ENCODE measurements at regions not wholly inside any gene's neighbourhood (a gene's known extent, or its start where the extent isn't known, plus 50 kb on each side); places are given as distances from the start of the nearest gene placed in this dataset.

DNA sequence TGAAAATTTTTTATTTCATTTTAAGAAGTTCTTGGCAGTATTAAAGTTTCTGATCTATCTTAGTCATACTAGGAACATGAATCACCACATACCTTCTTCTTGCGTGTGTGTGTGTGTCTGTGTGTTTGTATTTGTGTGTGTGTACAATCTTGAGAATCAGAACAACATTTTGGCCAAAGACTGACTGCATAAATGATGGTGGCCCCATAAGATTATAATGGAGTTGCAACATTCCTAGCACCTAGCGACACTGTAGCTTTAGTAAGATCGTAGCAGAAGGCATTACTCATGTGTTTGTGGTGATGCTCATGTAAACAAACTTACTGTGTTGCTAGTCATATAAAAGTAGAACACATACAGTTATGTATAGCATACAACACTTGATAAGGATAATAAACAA is 205.4 kb downstream of the FAM76B start:
- DNase-seq (ENCODE audit: low read depth) = no peak

GRCh38 chr11:95577716-95578460 is 211.7 kb downstream of the FAM76B start:
- DNase-seq (ENCODE audit: low read depth) = no peak

- no peak for DNase-seq (ENCODE audit: low read depth)
These were observed 213.3 kb downstream of the FAM76B start for GRCh38 chr11:95576146-95576845.

DNA sequence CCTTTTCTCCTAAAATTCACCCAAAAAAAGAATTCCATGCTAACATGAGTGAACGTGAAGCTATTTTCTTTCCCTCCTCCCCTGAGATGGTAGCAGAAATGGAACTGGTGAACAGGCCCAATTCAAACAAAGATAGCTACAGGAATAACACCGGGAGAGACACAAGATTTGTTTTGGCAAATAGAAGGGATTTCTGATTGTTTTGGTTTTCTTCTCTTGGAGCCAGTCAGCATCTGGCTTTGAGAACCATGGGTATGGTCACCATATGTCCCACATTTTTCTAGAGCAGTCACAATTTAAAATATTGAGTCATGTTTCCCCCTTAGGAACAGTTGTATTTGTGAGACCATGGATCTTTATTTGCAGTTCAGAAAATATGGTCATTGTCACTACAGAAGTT is 214.1 kb downstream of the FAM76B start:
- DNase-seq (ENCODE audit: low read depth) = no peak

DNA sequence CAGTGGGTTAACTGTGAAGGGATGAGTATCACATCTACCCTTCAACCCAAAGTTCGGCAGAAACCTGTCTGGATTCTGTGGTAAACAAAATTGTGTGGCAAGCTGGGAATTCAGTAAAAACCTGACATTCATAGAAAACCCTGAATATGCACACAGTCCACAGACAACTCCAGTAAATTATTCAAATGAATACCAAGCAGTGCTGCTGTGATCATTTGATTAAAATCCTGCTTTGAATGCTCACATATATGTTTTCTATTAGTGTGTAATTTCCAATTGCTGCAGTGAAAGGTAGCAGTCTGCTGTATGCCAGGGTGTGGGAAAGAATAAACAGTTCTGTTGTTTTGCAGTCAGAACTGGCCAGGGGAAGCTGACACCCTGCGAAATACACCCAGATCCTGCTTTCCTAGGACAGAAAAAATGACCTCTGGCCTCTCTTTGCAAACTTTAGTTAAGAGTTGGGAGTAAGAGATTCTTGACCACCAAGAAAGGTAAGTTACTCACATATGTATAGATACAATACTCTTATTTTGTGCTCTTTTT is 217.8 kb downstream of the FAM76B start:
- no peak for DNase-seq (ENCODE audit: low read depth)

GRCh38 chr11:95570845-95571244 is 218.7 kb downstream of the FAM76B start:
- no peak for DNase-seq (ENCODE audit: low read depth)

DNA sequence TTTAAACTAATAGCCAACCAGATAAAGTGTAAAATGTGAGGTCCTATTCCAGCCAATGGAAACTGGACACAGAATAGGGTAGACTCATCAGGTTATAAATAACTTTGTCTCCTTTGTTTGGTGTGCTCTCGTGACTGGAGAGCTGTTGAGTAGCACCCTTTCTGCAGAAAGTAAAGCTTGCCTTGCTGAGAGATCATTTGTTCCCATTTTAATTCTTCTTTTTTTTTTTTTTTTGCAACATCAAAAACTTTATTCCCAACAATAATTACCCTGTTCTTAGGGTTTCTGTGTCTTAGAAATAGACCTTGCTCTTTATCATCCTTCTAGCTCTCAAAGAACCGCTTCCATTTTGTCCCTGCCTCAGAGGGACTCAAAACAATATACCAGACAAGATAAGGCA is 220.4 kb downstream of the FAM76B start:
- no peak for DNase-seq (ENCODE audit: low read depth)

GRCh38 chr11:95568281-95568680 is 221.3 kb downstream of the FAM76B start:
- DNase-seq (ENCODE audit: low read depth) = no peak

- no peak for DNase-seq (ENCODE audit: low read depth)
These were observed 221.9 kb downstream of the FAM76B start for GRCh38 chr11:95567685-95568084.

- no peak for DNase-seq (ENCODE audit: low read depth)
These were observed 223.4 kb downstream of the FAM76B start for GRCh38 chr11:95566211-95566610.

GRCh38 chr11:95565724-95566141 is 223.8 kb downstream of the FAM76B start:
- no peak for DNase-seq (ENCODE audit: low read depth)

DNA sequence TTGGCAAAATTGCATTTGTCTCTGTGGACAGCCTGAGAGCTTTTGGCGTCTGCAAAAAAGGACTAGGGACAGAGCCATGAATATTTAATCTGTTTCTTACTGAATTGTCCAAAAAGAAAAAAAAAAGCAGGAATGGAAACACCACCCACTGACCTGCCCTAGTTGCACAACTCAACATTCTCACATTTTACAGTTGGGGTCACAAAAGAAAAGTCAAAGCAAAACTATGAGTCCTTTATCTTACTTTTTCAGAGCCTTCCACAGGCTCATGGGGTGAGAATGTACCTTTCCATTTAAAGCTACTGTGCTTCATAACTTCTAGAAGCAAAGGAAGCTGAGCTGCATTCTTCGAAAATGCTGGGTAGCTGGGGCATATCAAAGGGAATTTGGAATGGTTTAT is 225.7 kb downstream of the FAM76B start:
- no peak for DNase-seq (ENCODE audit: low read depth)

GRCh38 chr11:95563173-95563572 is 226.4 kb downstream of the FAM76B start:
- no peak for DNase-seq (ENCODE audit: low read depth)

GRCh38 chr11:95562196-95562921 is 227.2 kb downstream of the FAM76B start:
- DNase-seq (ENCODE audit: low read depth) = no peak

- DNase-seq (ENCODE audit: low read depth) = no peak
These were observed 229.7 kb downstream of the FAM76B start for GRCh38 chr11:95559899-95560298.

GRCh38 chr11:95557376-95557775 is 232.2 kb downstream of the FAM76B start:
- no peak for DNase-seq (ENCODE audit: low read depth)

DNA sequence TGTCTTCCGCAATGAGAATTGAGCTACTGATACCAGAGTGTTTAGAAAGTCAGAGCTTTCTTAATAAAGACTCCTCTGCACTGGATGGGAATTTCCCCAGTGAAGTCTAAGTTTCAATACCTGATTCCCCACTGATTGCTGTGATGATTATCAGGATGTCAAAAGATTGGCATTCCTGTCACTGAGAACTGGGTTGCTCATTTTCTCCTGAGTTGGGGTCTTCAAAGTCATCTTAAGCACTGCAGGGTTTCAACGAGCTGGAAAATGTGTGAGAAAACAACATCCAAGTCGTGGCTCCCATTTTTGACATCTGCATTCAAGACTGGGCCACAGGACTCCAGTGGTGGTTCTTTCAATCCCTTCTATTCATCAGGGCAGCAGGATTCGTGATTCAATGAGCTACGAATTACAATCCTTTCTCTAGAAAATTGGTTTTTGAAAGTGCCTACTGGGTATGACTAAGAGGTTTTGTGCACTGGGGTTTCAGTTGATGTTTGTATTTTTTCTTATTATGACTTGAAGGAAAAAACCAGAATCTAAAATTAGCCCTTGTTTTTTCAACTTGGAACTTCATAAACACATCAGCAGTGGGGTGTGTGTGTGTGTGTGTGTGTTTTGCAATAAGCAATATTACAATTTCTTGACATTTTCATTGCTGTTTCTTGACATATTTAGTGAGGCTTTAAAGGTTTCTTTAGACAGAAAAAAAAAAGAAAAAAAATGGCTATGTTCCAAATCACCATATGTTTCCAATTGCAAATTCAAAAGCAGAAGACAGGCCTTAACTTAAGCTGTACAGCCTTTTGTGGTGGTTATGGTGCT is 233.0 kb downstream of the FAM76B start:
- DNase-seq (ENCODE audit: low read depth) = no peak

GRCh38 chr11:95556011-95556341 is 233.6 kb downstream of the FAM76B start:
- DNase-seq (ENCODE audit: low read depth) = no peak

DNA sequence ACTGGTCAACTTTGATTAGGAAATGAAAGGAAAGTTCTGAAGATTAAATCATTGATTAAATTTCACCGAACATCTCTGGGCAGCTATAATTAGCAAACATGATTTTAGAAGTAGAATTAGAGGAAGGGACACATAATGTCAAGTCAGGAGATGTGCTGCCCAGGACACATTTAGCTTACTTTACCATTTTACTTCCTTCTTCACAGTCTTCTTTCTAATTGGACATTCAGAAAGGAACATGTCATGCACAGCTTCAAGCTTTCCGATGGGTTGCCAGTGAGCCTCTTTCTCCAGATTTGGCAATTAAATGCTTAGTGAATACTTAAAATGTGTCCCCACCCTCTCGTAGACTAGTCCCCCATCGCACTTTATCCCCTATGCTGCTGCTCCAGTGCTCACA is 234.7 kb downstream of the FAM76B start:
- DNase-seq (ENCODE audit: low read depth) = no peak

- DNase-seq (ENCODE audit: low read depth) = no peak
These were observed 240.3 kb downstream of the FAM76B start for GRCh38 chr11:95549301-95549700.

DNA sequence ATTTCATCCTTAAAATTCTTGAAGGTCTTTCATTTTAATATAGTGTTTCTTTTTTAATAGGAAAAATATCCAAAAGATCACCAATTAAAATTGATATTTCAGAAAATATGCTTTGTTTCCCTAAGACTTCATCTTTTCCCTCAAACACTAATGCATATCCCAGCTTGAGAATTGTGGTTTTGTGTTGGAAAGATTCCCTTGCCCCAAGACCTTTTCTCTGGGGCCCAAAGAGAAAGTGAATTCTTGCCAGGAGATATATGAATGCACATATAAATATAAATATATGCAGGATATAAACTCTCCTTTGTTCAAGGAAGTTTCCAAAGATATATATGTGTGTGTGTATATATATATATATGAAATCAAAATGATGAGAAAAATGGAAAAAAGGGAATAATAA is 241.2 kb downstream of the FAM76B start:
- DNase-seq (ENCODE audit: low read depth) = no peak

DNA sequence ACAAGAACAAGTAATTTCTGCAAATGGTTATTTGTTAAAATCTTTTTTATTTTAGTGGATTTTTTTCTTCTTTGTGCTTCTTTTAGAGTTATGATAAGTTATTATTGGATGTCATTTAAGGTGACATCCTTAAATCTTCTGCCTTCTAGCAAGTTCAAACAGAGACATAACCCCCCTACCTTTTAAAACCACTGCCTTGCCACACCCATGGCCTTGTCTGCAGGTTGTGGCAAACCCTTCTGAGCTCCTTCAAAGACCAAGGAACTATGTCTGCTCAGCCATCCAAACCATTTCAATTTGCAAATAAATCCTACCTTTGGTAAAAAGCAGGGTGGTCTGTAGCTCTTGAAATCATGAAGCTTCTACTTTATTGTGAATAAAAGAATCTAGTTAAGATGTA is 241.6 kb downstream of the FAM76B start:
- DNase-seq (ENCODE audit: low read depth) = no peak

Data from stimulated activated CD8-positive, alpha-beta memory T cell treated with anti-CD3 and anti-CD28 coated beads, Interleukin-7, amount 100 ng/mL, for 24 hours (primary cell).